GM21423 (cell line): ENCODE measurements at regions not wholly inside any gene's neighbourhood (a gene's known extent, or its start where the extent isn't known, plus 50 kb on each side); places are given as distances from the start of the nearest gene placed in this dataset.

Experiments
- ATAC-seq: cut with Tn5 transposase; IDR thresholded peaks from one replicate; pipeline ENCODE4 v1.9.1; 2021; ENCODE audit warnings: mild to moderate bottlenecking, moderate library complexity; ENCODE audit not compliant: unreplicated experiment

GRCh38 chr12:24175929-24176328, 226.5 kb upstream of the SOX5 start:
- ATAC-seq = no peak

DNA sequence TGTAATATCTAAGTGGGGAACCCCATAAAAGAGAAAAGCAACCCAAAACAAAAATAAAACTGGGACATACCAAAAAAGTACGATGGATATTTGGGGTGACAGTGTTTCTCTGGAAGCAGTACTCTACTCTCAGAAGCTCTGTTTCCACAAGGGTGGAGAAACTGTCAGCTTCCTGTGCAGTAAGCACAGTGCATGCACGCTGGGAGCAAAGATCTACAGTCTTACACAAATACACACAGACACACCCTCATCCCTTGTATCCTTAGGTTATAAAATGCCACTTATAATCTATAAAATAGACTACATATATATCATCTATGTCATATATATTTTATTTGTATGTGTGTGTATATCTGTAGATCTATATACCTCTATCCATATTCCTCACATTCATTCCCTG, 225.8 kb upstream of the SOX5 start:
- ATAC-seq = no peak

GRCh38 chr12:24173067-24173466, 223.6 kb upstream of the SOX5 start:
- ATAC-seq = no peak

DNA sequence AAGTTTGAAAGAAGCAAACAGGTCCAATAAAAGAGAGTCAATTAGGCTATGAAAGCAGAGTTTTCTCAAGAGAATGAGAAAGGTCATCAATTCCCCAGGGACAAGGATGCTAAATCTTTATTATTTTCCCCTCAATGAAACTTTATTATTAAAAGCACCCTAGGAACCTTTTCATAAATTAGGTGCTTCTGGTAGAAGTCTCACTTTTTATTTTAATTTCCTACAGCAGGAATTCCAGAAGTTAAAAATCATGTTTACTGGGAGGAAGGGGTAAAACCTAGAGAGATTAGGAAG, 223.2 kb upstream of the SOX5 start:
- ATAC-seq = no peak

DNA sequence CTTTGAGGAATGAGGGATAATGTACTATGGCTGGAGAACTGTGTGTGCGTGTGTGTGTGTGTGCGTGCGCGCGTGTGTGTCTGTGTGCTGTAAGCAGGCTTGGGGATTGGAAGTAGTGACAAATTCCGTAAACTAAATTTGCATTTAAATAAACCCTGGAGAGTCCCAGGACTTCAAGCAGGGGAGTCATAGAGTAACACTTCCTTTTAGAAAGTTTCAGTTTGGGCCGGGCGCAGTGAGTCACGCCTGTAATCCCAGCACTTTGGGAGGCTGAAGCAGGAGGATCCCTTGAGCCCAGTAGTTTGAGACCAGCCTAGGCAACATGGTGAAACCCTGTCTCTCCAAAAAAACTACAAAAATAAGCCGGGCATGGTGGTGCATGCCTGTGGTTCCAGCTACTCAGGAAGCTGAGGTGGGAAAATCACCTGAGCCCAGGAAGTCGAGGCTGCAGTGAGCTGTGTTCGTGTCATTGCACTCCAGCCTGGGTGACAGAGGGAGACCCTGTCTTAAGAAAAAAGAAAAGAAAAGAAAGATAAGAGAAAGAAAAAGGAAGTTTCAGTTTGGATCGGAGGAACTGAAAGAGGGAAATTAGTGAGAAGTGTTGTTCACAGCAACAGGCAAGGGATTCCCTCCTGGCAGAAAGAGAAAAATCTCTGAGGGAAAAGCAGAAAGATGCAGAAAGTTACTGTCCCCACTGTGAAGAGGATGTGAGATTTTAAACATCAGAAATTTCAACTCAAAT, 222.7 kb upstream of the SOX5 start:
- peak; percentile 71 for ATAC-seq

GRCh38 chr12:24155042-24155441, 205.6 kb upstream of the SOX5 start:
- ATAC-seq = no peak

DNA sequence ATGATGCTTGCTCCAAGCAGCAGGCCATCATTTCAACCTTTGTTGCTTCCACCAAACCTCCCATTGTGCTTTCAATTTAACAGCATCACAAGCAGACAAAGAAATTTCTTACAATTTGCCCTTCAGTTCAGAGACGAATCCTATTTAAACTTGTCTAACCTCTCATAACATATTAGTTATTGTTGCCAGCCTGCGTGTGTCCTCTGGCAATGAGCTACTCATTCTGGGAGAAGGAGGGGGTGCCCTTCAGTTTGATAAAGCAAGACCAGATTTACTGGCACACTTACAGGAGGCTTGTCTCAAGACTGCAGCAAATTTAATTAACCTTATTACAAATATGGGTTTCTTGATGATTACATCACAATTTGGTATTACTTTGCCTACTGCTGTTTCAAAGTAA, 203.6 kb upstream of the SOX5 start:
- no peak for ATAC-seq

GRCh38 chr12:24152270-24152669, 202.8 kb upstream of the SOX5 start:
- no peak for ATAC-seq

DNA sequence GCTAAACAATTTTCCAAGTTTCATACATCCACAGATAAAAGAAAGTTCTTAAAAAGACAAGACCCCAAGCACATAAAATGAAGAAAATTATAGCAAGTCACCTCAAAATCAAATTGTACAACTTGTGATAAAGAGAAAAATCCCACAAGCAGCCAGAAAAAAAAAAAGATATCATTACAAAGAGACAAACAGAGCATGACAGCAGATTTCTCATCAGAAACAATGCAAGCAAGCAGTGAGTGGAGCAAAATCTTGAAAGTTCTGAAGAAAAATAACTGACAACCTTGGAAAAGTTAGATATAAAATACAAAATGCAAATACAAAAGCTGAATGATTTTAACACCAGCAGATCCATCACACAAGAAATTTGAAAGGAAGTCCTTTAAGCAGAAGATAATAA, 194.5 kb upstream of the SOX5 start:
- ATAC-seq = no peak

GRCh38 chr12:24139035-24139434, 189.6 kb upstream of the SOX5 start:
- ATAC-seq = no peak

GRCh38 chr12:24138041-24138440, 188.6 kb upstream of the SOX5 start:
- no peak for ATAC-seq

DNA sequence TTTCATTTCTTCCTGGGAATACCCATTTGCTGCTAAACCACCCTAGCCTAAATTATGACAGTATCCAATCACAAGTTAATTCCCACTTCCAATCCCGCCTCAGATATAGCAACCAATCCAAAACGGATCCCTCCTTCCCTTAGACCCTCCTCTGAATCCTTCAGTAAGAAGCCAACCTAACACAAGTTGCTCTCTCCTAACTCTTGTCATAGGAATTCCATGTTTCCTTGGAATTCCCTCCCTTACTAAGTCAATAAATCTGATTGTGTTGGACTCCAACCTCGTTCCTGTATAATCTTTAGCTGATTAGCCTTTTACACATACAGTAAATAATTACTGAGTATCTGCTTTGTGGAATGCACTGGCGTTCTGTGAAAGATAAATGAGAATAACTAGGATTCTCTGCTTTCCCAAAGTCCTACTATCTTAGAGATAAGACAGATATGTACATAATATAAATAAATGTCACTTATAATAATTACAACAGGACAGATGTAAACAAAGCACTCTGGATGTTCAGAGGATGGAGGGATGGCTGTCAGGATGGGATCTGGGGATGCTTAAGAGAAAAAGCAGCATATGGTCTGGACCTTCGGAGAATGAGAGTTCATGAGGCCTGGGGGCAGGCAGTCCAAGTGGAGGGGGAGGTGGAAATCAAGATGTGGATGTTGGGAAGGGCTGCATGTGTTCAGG, 185.8 kb upstream of the SOX5 start:
- no peak for ATAC-seq

- ATAC-seq = no peak
Observed at GRCh38 chr12:24134092-24134491, 184.6 kb upstream of the SOX5 start.

DNA sequence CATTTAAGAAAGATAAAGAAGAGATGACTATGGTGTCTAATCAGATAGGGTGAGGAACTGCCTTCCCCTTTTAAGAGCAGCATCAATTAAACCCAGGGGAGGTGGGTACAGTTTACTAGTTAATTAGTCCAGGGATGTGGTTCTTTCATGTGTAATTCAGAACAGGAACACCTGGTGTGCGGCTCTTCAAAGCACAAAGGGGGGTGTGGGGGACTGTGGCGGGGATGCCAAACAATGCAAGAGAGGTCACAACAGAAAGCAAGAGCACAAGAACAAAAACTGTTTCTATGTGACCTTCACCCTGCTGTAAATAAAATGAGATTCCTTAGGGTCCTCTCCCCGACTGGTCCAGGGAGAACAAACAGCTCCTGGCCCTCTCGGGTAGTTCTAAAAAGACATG, 183.9 kb upstream of the SOX5 start:
- no peak for ATAC-seq

- no peak for ATAC-seq
Observed at GRCh38 chr12:24127919-24128721, 178.7 kb upstream of the SOX5 start.

GRCh38 chr12:24125280-24125679, 175.8 kb upstream of the SOX5 start:
- no peak for ATAC-seq

GRCh38 chr12:24121911-24122310, 172.4 kb upstream of the SOX5 start:
- ATAC-seq = no peak

GRCh38 chr12:24118668-24119067, 169.2 kb upstream of the SOX5 start:
- no peak for ATAC-seq

- no peak for ATAC-seq
Observed at GRCh38 chr12:24116548-24116947, 167.1 kb upstream of the SOX5 start.

GRCh38 chr12:24113701-24114100, 164.2 kb upstream of the SOX5 start:
- ATAC-seq = no peak

DNA sequence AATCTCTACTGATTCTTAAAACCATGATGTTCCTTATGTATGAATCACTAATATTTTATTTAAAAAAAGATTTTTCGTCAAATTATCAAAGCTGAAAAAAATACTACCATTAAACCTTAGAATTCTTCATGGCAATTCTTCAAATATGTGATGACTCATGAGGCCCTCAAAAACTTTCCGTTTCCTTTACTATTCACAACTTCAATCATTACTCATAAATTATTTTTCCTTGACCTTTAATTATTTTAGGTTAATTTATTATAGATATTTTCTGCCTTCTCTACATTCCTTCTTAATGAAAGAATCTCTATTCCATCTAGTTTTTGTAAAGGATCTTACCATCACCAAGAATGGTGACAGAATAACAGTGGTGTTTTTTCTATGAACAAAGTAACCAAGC, 162.1 kb upstream of the SOX5 start:
- no peak for ATAC-seq

GRCh38 chr12:24111086-24111485, 161.6 kb upstream of the SOX5 start:
- ATAC-seq = no peak
